HS-27A (cell line): ENCODE measurements at regions not wholly inside any gene's neighbourhood (a gene's known extent, or its start where the extent isn't known, plus 50 kb on each side); places are given as distances from the start of the nearest gene placed in this dataset.
"Not testable (repeated sequence)": the region's sequence is repeated elsewhere in the genome, so short reads cannot be mapped to it uniquely, and the experiment has no call there.

Experiments
- DNase-seq: peaks from one replicate; pipeline ENCODE4 v3.0.0-alpha.2; 2012; ENCODE audit warnings: low read depth, missing footprints

DNA sequence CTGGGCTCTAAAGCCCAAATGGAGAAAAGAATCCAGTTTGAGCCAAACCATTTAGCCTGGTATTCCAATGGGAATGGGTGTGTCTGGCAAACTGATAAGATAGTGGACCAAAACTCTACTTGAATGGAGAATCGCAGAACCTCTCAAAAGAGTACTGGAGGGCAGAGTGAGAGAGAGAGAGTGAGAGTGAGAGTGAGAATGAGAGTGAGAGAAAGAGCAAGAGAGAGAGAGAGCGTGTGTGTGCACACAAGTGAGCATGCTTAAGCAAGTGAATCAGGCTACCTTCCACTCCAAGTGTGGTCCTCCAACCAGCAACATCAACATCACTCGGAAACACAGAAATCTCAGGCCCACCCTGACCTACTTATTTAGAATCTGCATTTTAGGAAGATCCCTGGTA lies 58.8 kb downstream of the UQCRFS1 start:
- no peak for DNase-seq

GRCh38 chr19:29145756-29146155 lies 67.2 kb downstream of the UQCRFS1 start:
- no peak for DNase-seq

GRCh38 chr19:29143183-29143582 lies 69.8 kb downstream of the UQCRFS1 start:
- DNase-seq: no peak

GRCh38 chr19:29139227-29139626 lies 73.7 kb downstream of the UQCRFS1 start:
- no peak for DNase-seq

DNA sequence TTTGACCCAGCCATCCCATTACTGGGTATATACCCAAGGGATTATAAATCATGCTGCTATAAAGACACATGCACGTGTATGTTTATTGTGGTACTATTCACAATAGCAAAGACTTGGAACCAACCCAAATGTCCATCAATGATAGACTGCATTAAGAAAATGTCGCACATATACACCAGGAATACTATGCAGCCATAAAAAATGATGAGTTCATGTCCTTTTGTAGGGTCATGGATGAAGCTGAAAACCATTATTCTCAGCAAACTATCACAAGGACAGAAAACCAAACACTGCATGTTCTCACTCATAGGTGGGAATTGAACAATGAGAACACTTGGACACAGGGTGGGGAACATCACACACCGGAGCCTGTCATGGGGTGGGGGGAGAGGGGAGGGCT lies 74.7 kb downstream of the UQCRFS1 start:
- not testable (repeated sequence) for DNase-seq

DNA sequence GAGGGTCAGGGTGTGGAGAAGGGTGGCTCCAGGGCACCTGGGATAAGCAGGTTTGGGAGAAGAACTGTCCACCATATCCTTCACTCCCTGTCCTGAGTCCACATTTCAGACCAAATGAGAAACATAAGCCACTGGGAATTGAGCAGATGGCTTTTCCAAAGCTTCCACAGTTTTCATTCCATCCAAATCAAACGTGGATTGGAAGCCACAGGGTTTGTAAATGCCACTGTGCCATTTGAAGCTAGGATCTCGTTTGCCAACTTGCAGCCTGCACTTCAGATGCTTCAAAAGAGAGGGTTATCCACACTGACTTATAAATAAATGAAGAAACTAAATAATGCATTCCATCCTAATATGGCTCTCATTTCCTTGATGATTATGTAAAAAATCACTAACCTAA lies 81.5 kb downstream of the UQCRFS1 start:
- no peak for DNase-seq

DNA sequence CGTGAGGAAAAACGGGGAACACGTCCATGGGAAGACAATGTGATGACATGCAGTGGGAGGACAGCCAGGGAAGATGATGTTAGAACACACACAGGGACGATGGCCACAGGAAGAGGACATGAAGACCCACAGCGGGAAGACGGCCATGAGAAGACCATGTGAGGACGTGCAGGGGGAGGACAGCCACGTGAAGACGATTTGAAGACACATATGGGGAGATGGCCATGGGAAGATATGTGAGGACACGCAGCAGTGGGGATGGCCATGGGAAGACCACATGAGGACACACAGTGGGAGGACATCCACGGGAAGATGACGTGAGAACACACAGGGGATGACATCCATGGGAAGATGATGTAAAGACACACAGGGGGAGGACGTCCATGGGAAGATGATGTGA lies 83.8 kb downstream of the UQCRFS1 start:
- DNase-seq: no peak

DNA sequence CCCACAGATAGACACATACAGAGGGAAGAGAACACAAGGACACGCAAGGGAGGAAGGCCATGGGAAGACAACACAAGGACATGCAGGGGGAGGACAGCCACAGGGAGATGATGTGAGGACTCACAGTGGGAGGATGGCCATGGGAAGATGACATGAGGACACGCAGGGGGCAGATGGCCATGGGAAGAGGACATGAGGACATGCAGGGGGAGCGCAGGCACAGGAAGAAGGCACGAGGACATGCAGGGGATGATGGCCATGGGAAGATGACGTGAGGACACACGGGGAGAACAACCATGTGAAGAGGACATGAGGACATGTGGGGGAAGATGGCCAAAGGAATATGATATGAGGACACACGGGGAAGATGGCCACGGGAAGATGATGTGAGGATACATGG lies 84.7 kb downstream of the UQCRFS1 start:
- DNase-seq: no peak

- no peak for DNase-seq
Measured at GRCh38 chr19:29122185-29122584, 90.8 kb downstream of the UQCRFS1 start.

- peak; percentile 2 for DNase-seq
Measured at GRCh38 chr19:29121684-29122083, 91.3 kb downstream of the UQCRFS1 start.

DNA sequence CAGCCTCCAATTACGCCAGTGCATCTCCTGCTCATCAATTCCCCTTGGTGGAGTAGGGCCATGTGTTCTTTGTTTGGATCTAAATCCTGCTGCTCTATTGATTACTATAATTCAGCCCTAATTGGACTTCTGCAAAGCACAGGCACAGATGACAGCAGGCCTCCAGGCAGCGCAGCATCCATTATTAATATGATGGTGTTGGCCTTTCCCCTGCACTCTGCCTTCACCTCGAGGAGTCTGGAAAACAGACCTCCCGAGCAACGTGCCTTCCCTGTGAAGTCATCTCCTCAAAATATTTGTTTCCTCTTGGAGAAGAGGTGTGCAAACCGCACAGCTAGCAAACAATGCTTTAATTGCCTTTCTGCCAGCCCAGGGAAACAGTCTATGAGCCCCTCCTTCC lies 92.5 kb downstream of the UQCRFS1 start:
- no peak for DNase-seq

DNA sequence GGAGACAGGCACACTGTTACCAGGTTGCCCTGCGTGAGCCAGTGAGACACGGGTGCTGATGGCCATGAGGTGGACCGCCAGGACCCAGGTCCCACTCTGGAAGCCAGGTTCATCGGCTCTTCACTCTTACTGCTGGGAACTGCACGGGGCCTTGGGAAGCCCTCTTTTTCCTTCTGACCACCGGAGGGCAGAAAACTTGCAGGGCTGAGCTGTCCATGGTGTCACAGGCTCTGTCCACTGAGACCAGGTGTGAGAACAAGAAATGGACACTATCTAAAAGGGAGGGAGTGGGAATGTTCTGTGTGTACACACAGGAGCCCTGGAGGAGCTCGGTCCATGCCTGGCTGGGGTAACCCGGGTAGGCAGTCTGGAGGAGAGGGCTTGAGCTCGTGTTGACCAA lies 93.4 kb downstream of the UQCRFS1 start:
- no peak for DNase-seq

DNA sequence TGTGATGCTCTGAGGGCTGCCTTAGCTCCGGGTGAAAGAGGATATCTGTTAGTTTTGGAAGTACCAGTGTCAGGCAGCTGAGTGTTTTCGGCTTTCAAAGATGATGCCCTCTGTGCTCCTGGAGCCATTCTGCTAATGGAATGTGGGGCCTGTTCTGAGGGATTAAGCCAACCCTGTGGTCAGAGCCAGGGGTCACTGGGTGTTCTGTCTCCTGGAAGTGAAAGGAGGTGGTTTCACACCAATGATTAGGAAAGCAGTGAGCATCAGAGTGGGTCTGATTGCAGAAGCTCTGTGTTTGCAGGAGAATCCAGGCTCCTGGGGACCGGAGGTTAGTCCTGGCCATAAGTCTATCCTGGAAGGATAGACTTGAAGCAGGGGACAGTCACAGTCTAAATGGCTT lies 94.6 kb downstream of the UQCRFS1 start:
- no peak for DNase-seq

DNA sequence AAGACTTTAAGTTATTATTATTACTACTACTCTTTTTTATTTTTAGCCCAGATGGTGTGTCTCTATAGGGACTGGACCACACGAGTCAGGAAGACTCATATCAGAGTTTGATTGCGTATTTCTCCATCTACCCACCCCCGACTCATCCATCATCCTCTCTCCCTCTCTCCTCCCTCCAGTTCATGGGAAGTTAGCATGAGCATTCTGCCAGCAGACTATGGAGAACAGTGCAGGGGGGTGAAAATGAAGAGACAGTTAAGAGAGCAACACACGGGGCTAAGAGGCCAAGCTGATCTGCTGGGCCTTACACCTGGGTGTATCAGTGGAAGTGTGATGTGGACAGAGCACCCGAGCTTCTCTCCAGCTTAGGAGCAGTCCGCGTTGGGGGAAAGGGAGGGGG lies 95.0 kb downstream of the UQCRFS1 start:
- DNase-seq: no peak

DNA sequence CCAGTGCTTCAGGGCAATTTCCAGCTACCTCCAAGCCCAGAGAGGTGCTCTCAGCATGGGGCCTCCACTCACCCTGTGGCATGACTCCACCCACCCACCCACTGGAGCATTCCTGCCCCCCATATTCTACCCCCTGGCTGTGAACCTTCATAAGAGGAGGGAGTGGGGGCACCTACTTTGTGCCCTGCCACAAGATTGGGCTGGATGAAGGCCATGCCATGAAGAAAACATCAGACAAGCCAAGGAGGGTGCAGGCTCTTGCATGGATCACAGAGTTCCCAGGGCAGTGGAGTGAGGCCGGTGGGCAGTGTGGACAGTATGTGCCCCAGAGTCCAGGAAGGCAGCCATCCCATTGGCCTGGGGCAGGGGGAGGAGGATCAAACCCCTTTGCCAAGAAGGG lies 97.8 kb downstream of the UQCRFS1 start:
- no peak for DNase-seq

GRCh38 chr19:29113838-29114237 lies 99.1 kb downstream of the UQCRFS1 start:
- DNase-seq: no peak

GRCh38 chr19:29111576-29111975 lies 101.4 kb downstream of the UQCRFS1 start:
- no peak for DNase-seq

DNA sequence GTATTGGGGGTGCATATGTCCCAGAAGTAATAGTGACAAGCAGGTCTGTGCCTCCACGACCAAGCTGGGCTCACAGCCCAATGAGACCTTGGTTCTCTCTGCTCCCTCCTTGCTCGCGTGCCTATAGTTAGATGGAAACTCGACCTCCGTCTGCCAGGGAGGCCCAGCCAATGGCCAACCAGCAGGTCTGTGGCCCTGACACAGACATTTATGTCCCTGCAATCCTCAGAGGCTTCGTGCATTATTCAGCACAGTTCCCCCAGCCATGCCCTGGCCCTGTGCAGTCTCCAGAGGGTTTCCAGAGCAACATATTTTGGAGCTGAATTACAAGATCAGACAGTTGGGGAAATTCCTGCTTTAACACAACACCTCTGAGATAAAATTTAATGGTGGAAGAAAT lies 105.1 kb downstream of the UQCRFS1 start:
- DNase-seq: no peak

GRCh38 chr19:29106346-29106885 lies 106.5 kb downstream of the UQCRFS1 start:
- DNase-seq: no peak

DNA sequence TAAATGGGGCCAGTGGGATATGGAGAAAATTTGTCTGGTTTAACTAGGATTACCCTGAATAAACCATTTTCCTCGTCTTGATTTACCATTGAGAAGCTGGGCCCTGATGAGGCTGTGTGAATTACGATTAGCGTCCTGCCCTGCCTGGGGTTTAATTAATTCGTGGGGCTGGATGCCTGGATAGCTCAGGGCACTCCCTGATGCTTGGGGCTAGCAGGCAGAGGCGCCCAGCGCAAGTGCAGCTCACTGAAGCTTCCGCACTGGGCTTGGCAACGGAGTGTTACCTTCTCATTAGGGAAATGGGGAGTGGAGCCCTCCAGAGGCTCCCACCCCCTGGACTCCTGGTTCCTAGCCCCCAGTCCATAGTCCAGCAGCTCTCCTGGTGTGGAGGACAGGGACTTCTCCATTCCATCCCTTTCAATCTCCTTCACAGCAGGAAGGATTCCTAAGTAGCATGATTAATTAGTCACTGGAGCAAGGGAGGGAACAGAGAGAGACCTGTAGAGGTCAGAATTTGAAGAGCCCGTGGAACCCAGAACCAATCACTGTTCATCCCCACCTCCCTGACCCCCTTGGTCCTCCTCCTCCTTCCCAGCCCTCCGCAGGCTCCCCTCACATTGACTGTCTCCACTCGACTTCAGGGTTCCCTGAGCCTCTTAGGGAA lies 107.2 kb downstream of the UQCRFS1 start:
- no peak for DNase-seq

DNA sequence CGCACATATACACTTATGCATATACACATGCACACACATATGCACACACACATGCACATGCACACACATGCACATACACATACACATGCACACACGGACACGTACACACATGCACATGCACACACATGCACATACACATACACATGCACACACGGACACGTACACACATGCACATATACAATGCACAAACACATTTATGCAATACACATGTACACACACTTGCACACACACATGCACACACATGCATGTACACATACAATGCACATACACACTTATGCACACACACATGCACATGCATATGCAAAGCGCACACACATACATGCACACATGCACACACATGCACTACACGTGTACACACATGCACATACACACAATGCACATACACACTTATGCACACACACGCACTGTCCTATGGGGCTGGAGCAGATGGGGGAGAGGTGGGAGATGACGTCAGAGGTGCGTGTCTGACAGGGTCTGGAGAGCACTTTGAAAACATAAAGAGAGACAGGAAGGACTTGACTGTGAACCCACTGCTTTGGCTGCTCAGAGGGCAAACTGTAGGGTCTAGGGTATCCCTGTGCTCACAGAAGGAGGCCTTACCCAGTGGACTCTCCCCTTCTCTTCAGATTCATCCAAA lies 108.2 kb downstream of the UQCRFS1 start:
- no peak for DNase-seq

GRCh38 chr19:29098863-29099481 lies 114.0 kb downstream of the UQCRFS1 start:
- DNase-seq: peak; percentile 58

GRCh38 chr19:29098091-29098490 lies 114.9 kb downstream of the UQCRFS1 start:
- DNase-seq: no peak
